ENCODE measurements at regions not wholly inside any gene's neighbourhood (a gene's known extent, or its start where the extent isn't known, plus 50 kb on each side); places are given as distances from the start of the nearest gene placed in this dataset.

GRCh38 chr6:48866682-48867081 lies 596.4 kb downstream of the MMUT start:
- Histone ChIP-seq H3K9me3 (no peaks in the 10 kb centered on the region), H3K27me3 (no peaks in the 10 kb centered on the region), H3K4me3 (no peak overlapping the region), H3K4me1 (no peaks in the 10 kb centered on the region), H3K27ac (no peak overlapping the region), H3K36me3 (no peaks in the 10 kb centered on the region)
- no peak for DNase-seq
- intact Hi-C loops (cut with DNase I; ENCODE audit: low total_unique reads) = no loop called here
- TF ChIP-seq, protein P1, sequence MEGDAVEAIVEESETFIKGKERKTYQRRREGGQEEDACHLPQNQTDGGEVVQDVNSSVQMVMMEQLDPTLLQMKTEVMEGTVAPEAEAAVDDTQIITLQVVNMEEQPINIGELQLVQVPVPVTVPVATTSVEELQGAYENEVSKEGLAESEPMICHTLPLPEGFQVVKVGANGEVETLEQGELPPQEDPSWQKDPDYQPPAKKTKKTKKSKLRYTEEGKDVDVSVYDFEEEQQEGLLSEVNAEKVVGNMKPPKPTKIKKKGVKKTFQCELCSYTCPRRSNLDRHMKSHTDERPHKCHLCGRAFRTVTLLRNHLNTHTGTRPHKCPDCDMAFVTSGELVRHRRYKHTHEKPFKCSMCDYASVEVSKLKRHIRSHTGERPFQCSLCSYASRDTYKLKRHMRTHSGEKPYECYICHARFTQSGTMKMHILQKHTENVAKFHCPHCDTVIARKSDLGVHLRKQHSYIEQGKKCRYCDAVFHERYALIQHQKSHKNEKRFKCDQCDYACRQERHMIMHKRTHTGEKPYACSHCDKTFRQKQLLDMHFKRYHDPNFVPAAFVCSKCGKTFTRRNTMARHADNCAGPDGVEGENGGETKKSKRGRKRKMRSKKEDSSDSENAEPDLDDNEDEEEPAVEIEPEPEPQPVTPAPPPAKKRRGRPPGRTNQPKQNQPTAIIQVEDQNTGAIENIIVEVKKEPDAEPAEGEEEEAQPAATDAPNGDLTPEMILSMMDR (IDR thresholded peaks at IDR 0.05) = no peak

GRCh38 chr6:48860175-48860574 lies 602.9 kb downstream of the MMUT start:
- Histone ChIP-seq H3K27ac (no peak overlapping the region), H3K9me3 (no peaks in the 10 kb centered on the region), H3K4me3 (no peak overlapping the region), H3K36me3 (no peaks in the 10 kb centered on the region), H3K4me1 (no peaks in the 10 kb centered on the region), H3K27me3 (peaks cover 0 to 2% of the 10 kb centered on the region in 2 donors)
- intact Hi-C loops (cut with DNase I; ENCODE audit: low total_unique reads) = no loop called here
- no peak for DNase-seq
- TF ChIP-seq, protein P1 (IDR thresholded peaks at IDR 0.05) = no peak

DNA sequence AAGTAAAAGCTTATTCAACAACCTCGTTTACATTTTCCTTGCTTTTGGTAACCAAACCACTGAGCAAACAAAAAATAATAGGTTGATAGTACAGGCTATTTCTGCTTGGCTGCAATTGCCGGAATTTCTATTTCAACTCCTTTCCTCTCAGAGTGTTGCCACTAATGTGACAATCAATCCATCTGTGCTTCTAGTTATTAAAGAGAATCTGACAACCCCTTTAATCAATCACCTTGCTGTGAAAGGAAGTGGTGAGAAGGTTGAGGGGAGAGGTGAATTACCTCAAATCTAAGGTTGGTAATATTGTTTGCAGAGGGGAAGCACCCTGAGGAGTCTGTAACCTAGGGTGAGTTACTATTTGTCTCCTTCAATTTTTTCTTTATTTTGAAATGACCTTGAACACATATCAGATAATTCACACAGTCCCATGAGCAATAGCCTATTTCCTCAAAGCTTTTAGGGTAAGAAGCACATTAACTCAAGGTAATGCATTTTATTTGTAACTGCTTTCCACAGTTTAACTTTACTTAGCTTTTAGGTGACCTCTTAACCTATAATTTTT lies 603.4 kb downstream of the MMUT start:
- H3K36me3 ChIP-seq = no peaks in the 10 kb centered on the region
- TF ChIP-seq, protein P1 (IDR thresholded peaks at IDR 0.05) = no peak
- no peak for DNase-seq
- intact Hi-C loops (cut with DNase I; ENCODE audit: low total_unique reads) = no loop called here
- no peak overlapping the region for H3K27ac ChIP-seq
- no peaks in the 10 kb centered on the region for H3K9me3 ChIP-seq
- peaks cover 0 to 2% of the 10 kb centered on the region in 2 donors for H3K27me3 ChIP-seq
- no peaks in the 10 kb centered on the region for H3K4me1 ChIP-seq
- H3K4me3 ChIP-seq = no peak overlapping the region

DNA sequence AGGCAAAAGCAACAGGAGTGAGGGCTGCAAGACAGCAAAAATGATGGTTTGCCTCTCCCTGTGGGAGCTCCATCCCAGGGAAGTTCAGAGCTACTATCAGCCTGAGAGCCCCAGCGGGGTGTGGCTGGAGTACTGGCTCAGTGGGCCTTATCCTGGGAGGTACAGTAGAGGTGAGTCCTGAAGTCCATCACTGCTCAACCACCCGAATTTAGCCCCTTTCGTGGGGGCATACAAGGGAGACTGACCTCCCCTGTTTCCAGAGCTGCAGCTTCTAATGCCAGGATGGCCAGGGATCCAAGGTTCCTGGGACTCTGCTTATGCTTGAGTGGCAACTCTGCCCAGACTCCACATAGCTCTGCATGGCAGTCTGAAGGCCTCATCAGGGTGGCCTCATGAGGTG lies 617.8 kb downstream of the MMUT start:
- no peak overlapping the region for H3K27ac ChIP-seq
- peaks cover 2 to 17% (median 10%) of the 10 kb centered on the region in 3 donors for H3K9me3 ChIP-seq
- H3K36me3 ChIP-seq = no peaks in the 10 kb centered on the region
- H3K4me1 ChIP-seq = no peaks in the 10 kb centered on the region
- intact Hi-C loops (cut with DNase I; ENCODE audit: low total_unique reads) = no loop called here
- no peaks in the 10 kb centered on the region for H3K27me3 ChIP-seq
- DNase-seq = no peak
- TF ChIP-seq, protein P1 (IDR thresholded peaks at IDR 0.05) = no peak
- H3K4me3 ChIP-seq = no peak overlapping the region

DNA sequence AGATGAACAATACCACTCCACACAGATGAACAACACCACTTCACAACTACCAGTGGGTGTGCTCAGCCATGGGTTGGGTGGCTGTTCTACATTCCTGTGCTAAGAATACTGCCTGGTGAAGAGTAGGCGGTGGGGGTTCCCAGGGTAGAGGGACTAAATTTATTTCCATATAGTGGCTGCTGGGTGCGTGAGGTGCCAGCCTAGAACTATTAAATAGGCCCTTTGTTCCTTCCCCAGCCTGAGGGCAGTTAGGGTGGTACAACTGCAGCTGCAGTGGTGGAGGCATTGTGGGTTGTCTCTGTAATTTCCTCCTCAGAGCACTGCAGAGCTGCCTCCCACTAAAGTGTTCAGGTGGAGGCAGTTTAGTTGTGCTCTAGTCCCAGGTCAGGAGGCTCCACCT lies 618.4 kb downstream of the MMUT start:
- TF ChIP-seq, protein P1 (IDR thresholded peaks at IDR 0.05) = no peak
- intact Hi-C loops (cut with DNase I; ENCODE audit: low total_unique reads) = no loop called here
- H3K36me3 ChIP-seq = no peaks in the 10 kb centered on the region
- no peak for DNase-seq
- H3K9me3 ChIP-seq = peaks cover 2 to 17% (median 10%) of the 10 kb centered on the region in 3 donors
- no peak overlapping the region for H3K27ac ChIP-seq
- no peaks in the 10 kb centered on the region for H3K4me1 ChIP-seq
- H3K4me3 ChIP-seq = no peak overlapping the region
- H3K27me3 ChIP-seq = no peaks in the 10 kb centered on the region

DNA sequence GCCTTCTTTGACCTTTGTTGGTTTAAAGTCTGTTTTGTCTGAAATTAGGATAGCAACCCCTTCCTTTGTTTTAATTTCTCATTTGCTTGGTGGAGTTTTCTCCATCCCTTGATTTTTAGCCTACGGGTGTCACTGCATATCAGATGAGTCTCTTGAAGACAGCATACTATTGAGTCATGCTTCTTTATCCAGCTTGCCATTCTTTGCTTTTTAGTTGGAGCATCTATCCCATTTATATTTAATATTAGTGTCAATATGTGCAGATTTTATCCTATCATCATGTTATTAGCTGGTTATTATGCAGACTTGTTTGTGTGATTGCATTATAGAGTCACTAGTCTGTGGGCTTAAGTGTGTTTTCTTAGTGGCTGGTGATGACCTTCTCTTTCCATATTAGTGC lies 622.2 kb downstream of the MMUT start:
- Histone ChIP-seq H3K9me3 (peaks cover 2 to 17% (median 10%) of the 10 kb centered on the region in 3 donors), H3K36me3 (no peaks in the 10 kb centered on the region), H3K4me3 (no peak overlapping the region), H3K27me3 (no peaks in the 10 kb centered on the region), H3K4me1 (no peaks in the 10 kb centered on the region), H3K27ac (no peak overlapping the region)
- DNase-seq = no peak
- intact Hi-C loops (cut with DNase I; ENCODE audit: low total_unique reads) = no loop called here
- TF ChIP-seq, protein P1 (IDR thresholded peaks at IDR 0.05) = no peak
